ENCODE measurements at regions not wholly inside any gene's neighbourhood (a gene's known extent, or its start where the extent isn't known, plus 50 kb on each side); places are given as distances from the start of the nearest gene placed in this dataset.
"Not testable (repeated sequence)": the region's sequence is repeated elsewhere in the genome, so short reads cannot be mapped to it uniquely, and the experiment has no call there.

DNA sequence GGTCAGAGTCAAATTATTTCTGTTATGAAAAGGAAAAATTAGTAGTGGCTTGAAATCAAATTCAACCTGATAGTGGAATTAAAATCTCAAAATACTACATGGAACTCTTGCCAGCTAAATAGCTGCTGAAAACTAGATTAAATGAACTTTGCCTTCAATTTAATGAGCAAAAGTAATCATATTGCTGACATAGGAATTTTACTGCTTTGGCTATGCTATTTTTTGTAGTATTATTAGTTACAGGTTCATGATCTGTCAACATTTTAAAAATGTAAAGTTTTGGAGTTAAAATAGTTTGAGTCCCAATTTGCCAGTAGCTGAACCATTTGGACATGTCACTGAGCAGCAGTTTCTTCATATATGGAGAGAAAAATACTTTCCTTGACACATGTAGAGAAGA, 81.4 kb downstream of the RERGL start:
- DNase-seq: no peak

DNA sequence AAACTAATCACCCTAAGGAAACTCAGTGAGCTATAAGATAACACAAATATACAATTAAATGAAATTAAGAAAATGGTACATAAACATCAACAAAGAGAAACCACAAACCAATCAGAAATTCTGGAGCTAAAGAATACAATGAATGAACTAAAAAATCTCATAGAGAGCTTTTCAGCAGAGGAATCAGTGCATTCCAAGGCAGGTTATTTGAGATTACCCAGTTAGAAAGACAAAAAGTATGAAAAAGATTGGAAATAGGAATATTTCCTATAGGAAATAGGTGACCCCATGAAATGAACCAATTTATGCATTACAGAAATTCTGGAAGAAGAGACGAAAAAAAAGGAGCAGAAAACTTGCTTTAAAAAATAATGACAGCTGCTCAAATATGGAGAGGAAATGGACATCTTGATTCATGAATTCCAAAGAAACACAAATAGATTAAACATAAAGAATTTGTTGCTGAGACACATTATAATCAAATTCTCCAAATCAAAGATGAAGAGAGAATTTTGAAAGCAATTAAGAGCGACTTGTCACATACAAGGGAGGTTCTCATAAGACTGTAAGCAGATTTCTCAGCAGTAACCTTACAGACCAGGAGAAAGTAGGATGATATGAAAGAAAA, 90.7 kb downstream of the RERGL start:
- DNase-seq: no peak

DNA sequence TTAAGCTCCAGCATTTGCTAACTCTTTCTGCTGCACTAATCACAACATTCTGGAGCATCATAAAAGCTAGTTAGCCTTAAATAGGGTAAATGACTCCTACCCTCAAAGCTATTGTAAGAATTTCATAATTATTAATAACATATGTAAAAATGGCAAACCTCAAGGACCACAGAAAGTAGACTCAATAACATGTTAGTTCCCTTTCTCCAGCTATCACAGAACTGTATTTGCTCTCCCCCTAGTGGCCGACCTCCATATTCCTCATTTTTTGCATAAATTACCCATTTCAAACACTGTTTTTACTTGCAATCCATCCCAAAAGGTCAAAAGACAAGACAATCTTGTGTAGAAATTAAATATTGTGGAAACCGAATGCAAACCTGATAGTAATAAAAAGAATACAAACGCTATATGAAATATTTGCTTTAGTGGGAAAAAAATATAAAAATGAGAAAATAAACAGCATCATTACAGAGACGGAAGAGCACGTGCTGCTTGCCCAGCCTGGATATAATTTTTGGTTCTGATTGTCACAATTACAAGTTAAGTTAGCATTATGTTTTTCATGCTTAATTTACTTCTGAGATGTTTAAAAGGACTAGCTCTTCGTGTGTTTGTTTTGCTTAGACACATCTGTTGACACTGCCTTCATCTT, 97.9 kb downstream of the RERGL start:
- DNase-seq: peak in 12 of 56 donors; percentile 0 to 56 (median 3)

DNA sequence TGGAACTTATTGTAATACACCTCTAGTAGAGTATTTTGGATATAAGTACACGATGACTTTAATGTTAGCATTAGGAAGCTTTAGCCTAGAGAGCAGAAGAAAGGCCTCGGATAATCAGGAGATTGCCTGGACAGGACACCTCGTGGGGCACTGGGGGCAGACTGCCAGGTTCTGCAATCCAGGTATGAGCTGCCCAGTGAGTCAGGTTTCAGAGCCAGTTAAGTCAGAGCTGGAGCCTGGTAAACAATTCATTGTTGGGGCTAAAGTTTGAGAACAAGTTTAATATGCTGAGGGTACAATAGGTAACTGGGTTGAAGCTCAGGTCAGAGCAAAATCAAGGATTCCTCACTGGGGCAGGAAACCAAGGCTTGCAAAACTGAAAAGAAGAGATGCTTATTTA, 107.4 kb downstream of the RERGL start:
- no peak for DNase-seq

DNA sequence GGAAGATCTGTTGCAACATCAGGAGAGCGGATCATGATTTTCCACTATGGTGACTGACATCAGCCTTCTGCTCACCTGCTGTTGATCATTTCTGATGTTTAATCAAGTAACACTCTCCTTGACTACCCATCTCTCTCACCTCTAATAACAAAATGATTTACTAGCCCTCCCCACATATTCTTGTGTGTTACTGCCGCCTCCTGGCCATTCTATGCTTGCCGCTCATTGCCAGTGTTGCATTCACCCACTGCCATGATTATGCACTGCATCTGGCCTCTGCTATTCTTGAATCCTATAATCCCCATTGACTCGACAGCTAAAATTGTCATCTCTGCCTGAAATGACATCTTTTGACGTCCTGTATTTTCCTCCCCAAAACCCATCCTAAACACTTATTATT, 113.8 kb downstream of the RERGL start:
- DNase-seq: no peak

DNA sequence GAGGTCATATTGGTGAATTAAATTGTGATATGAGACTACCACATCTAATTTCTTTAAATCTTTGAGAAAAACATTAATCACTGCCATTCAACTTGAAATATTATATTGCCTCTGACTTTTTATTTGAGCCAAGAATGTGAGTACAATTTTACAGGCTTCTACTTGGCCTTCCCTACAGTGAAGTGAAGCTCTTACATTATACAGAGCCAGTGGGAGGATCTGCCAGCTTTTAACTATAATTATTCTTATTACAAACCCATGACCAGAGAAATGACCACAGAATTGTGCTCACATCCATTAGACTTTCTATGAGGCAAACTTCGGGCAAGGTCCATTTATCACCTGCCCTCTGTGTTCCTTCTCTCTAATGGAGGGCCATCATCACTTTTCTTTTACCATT, 114.2 kb downstream of the RERGL start:
- DNase-seq: no peak

DNA sequence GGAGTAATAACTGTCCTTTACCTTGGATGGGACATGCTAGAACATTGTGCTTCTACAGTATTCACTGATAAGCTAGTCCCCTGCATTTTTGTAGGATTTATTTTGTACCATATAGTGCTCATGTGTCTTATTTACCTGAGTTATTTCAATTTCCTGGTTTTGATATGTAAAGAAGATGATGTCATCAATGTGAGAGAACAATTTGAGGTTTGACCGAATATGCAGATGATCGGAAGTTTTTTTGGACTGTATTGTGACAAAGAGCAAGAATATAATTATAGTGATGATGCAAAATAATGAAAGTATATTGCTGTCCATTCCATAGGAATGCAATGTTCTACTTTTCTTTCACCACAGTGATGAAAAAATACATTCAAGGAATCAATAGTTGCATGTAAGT, 114.8 kb downstream of the RERGL start:
- DNase-seq: no peak

DNA sequence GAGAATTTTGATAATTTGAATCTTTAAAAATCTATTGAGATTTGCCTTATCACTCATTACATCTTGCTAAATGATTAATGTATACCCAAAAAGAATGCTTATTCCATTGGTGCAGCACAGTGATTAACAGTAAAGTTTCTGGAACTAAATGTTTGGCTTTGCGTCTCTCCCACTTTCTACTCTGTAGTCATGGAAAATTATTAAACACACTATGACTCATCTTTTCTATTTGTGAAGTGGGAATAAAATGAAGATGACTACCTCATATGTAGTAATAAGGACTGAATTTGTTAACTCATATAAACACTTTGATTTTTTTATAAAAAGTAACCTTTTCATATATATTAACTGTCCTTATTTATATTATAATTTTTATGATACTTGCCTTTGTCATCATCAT, 118.1 kb downstream of the RERGL start:
- no peak for DNase-seq

DNA sequence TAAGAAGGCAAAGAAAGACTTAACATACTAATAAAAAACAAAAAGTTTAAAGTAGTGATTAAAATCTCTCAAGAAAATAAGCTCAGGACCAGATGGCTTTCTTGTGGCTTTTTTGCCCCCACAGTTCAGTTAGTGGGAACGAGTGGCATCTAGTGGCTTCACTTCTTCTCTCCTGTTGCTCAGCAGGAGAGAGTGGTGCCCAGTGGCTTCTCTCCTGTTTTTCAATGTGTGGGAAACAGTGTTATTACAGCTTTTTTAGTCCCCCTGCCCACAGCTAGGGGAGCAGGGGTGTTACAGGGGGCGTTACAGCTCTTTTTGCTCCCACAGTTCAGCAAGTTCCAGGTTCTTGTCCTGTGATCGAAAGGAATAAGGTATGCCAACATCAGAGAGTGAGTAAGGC, 135.2 kb downstream of the RERGL start:
- no peak for DNase-seq

DNA sequence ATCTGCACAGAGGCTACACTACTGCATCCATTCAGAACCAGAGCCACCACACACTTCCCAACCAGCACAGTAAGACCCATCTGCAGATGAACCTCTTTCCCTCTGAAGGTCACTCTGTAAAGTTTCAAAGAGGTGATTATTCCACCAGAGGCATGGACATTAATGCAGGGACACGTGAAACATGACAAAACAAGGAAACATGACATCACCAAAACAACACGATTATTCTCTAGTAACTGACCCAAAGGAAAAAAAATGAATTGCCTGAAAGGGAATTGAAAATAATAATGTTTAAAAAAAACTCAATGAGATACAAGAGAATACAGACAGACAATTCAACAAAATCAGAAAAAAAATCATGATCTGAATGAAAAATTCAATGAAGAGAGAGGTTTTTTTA, 139.1 kb downstream of the RERGL start:
- no peak for DNase-seq

DNA sequence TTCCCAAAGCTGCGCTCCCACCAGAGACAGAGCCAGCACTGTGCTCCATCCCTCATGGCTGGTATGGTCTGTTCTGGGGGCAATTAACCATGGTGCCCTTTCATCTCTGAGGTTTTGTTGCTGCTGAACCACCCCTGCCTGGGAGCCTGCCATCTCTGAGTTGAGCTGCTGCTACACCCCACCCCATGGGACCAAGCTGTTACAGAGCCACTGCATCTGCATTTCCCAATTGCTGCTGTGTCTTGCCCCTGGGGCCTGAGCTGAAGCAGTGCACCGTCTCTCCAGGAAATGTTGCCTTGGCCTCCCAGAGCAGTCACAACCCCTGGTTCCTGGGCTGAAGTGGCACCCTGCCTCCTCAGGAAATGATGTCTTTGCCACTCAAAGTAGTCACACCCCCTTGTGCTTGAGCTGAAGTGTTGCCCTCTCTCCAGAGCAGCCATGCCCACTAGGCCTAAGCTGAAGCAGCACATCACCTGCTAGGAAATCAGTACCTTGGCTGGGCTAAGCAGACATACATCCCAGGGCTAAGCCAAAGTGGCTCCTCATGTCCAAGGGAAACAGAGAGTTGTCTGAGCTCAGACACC, 140.3 kb downstream of the RERGL start:
- DNase-seq: no peak

DNA sequence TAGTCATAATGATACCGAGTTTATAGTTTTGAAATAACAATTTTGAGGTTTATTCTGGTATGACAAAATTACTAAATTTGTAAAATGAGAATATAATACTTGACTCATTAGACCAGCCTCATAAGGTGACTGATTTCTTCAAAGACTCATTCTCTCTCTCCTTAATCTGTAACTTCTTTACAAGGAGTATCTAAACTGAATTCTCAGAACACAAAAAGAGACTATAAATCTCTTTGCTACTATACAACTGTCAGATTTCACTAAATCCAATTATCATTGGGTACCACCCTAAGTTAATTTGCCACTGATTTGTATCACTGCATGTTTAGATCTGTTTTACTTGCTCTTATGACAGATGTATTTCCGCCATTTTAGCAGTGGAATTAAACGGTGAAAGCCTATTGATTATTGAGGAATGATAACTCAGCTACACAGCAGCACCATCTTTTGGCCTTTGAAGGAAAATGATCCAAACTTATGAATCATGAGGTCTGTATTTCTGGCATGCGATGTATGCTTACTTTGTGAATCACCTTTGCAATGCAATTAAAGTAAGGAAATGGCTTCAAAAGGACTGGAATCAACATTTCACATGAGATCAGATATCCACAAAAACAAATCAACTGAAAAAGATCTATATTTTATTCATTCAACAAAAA, 161.2 kb downstream of the RERGL start:
- no peak for DNase-seq

DNA sequence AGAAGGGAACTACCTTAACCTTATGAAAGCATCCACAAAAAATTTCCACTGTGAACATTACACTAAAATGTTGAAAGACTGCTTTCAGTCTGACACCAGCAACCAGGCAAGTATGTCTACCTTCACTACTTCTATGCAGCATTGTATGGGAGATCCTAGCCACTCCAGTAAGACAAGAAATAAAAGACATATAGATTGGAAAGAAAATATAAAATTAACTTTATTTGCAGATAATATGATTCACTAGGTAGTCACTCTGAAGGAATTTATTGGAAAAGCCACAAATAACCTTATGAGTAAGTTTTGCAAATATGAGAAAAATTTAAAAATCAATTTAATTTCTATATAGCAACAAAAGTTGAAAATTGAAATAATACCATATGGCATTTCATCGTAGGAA, 172.0 kb downstream of the RERGL start:
- DNase-seq: no peak

DNA sequence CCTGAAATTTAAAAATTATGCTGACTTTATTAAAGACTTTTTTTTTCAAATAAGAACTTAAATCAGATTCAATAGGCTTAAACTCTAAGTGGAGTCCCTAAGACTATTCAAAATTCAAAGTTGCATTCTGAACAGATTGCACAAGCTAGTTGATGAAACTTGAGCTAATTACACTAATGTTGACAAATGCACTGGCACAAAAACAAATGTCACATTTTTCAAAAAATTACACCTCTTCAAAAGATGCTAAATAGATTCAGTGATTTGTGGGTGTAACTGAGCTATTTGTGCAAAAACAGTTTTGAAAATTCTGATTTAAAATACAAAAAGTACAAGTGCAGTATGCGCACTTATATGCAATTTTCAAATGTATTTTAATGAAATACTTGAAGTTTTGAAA, 205.4 kb downstream of the RERGL start:
- no peak for DNase-seq

DNA sequence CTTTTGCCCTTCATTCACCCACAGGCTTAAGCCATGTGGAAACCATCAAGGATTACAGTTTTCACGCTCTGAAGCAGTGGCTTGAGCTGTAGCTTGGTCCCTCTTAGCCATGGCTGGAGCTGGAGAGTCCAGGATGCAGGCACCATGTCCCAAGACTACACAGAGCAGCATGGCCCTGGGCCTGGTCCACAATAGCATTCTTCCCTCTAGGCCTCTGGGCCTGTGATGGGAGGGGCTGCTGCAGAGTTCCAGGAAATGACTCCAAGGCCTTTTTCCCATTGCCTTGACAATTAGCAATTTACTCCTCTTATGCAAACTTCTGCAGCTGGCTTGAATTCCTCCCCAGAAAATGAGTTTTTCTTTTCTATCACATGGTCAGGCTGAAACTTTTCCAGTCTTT, 211.3 kb downstream of the RERGL start:
- DNase-seq: no peak

DNA sequence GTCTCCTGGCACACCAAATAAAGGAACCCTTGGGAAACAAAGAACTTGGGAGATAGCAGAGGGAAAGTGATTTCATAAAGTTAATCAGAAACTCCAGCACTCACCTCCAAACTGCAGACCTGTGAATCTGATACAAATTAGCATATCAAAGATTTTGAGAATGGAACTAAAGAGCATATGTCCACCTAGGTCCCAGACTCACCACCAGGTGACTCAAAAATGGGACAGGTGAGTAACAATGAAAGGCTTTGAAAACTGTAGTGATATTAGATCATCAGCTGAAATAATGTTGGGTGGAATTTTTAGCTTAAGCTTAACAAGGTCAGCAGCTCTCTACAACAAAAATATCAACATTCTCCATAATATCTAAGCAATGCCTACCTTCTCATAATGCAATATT, 214.8 kb downstream of the RERGL start:
- no peak for DNase-seq

DNA sequence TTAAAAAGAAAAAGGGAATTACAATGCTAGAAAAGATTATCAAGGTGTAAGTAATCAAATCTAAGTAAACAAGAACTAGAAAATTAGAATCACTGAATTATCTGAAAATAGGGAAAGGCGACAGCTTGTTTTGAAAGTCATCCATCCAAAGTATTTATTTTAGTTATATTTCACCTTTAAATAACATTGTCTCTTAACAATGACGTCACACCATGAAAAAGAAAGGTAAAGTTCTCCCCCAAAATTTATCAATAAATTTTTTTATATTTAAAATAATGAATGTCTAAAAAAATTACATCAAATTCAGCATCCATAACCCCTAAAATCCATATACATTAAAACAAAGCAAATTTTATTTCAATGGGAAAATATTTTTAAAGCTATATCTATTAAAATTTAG, 223.2 kb downstream of the RERGL start:
- DNase-seq: no peak

DNA sequence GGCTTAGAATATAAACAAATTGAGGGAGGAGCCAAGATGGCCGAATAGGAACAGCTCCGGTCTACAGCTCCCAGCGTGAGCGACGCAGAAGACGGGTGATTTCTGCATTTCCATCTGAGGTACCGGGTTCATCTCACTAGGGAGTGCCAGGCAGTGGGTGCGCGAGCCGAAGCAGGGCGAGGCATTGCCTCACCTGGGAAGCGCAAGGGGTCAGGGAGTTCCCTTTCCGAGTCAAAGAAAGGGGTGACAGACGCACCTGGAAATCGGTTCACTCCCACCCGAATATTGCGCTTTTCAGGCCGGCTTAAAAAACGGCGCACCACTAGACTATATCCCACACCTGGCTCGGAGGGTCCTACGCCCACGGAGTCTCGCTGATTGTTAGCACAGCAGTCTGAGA, 234.4 kb downstream of the RERGL start:
- not testable (repeated sequence) for DNase-seq

DNA sequence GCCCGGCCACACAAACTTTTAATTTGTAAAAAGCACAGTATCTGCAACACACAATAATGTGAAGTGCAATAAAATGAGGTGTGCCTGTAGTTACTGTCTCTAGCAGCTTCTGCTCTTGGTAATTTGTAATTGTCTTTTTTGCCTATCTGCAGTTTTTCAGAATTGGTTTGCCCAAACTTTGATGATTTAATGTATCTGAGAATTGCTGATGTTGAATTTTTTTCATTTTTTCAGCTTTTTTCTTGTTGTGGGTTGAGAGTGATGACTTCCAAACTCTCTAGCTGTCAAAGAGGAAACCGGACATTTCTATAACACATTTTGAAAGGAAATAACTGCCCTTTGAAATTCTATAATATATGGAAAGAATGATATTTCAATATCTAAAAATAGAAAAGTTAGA, 236.9 kb downstream of the RERGL start:
- no peak for DNase-seq

DNA sequence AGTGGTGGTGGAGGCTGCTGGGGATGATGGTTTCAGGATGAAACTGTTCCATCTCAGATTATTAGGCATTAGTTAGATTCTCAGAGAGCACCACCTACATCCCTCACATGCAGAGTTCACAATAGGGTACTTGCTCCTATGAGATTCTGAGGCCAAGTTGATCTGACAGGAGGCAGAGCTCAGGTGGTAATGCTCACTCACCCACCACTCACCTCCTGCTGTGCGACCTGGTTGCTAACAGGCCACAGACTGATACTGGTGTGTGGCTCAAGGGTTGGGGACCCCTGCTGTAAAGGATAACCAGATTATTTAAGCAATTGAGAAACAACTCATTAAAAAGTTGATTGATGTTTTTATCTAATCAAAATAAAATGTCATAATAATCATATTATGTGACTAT, 248.5 kb downstream of the RERGL start:
- no peak for DNase-seq

DNA sequence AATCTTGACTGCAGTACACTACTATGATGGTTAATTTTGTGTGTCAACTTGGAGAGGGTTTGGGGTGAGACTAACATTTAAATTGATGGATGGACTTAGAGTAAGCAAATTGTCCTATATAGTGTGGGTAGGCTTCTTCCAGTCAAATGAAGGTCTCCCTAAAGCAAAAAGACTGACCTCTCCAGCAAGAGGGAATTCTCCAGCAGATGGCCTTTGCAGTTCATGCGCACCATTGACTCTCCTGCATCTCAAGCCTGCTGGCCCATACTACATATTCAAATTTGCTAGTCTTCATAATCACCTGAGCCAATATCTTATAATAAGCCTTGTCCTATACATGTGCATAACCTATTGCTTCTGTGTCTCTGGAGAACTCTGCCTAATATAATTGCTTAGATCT, 260.2 kb downstream of the RERGL start:
- no peak for DNase-seq

DNA sequence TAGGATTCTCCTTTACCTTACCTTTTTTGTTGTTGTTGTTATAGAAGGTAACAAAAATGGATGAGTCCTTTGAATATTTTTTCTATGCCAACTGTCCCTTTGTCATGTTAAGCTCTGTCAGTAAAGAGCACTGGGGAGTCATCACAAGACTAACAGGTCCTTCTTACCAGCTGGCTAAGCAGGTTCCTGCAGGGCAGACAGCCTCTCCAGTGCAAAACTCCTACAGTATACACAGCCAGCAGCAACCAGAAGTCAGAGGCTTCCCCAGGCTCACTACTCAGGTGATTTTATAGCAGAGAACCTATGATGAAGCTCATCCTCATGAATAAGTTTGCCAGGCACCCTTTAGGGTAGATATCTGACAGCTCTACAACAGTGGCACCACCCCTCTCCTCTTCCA, 271.1 kb downstream of the RERGL start:
- no peak for DNase-seq

DNA sequence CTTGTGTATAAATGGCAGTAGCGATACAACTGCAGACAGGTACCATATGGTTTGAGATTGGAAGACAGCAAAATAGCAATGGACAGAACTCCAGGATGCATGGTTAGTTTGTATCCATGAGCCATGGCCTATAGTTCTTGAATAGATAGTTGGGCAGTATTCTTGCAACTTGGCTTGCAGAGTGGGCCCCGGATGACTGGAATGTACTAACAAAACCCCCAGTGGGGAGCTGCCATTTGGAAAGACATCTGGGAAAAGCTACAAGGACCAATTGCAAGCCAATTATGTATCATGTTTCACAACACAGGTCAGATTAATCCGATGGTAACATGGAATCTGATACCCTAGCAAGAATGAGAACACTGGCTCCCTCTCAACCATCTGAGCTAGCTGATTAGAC, 279.6 kb downstream of the RERGL start:
- no peak for DNase-seq
